ENCODE measurements at regions not wholly inside any gene's neighbourhood (a gene's known extent, or its start where the extent isn't known, plus 50 kb on each side); places are given as distances from the start of the nearest gene placed in this dataset.

GRCh38 chr11:19429108-19429760 lies 188.5 kb upstream of the E2F8 start:
- H3K27ac ChIP-seq (ENCODE audit: low read depth, low read length): no peak overlapping the region
- no peaks in the 10 kb centered on the region for H3K9me2 ChIP-seq (replicated peaks; ENCODE audit: control insufficient read depth, low read length)
- H3K9me3 ChIP-seq (ENCODE audit: control insufficient read depth, insufficient read depth, low read length): no peaks in the 10 kb centered on the region
- H4K20me1 ChIP-seq (ENCODE audit: control insufficient read depth, insufficient read depth, low read depth, low read length): no peaks in the 10 kb centered on the region
- no peaks in the 10 kb centered on the region; the same call in 1 of the 2 replicates for H3K36me3 ChIP-seq (ENCODE audit: control insufficient read depth, low read length)
- H3K4me2 ChIP-seq (ENCODE audit: low read length): no peak overlapping the region
- TF ChIP-seq CTCF (IDR thresholded peaks at IDR 0.05; ENCODE audit: low read depth, low read length, poor library complexity, severe bottlenecking) (no peak), EZH2phosphoT487 (IDR thresholded peaks at IDR 0.05; ENCODE audit: borderline replicate concordance, low read length) (no peak)
- no peaks in the 10 kb centered on the region for H3K79me2 ChIP-seq (ENCODE audit: control insufficient read depth, low read length)
- no peaks in the 10 kb centered on the region for H3K27me3 ChIP-seq (ENCODE audit: control insufficient read depth, low read length)
- peaks cover 60% of the 10 kb centered on the region for H3K4me1 ChIP-seq (ENCODE audit: control insufficient read depth, low read length)
- peaks cover 9% of the 10 kb centered on the region for H3F3A ChIP-seq (ENCODE audit: control insufficient read depth, insufficient read depth)
- no peak overlapping the region for H3K4me3 ChIP-seq (ENCODE audit: low read length)

- H3K4me2 ChIP-seq (ENCODE audit: low read length): no peak overlapping the region
- TF ChIP-seq EZH2phosphoT487 (IDR thresholded peaks at IDR 0.05; ENCODE audit: borderline replicate concordance, low read length) (no peak), CTCF (IDR thresholded peaks at IDR 0.05; ENCODE audit: low read depth, low read length, poor library complexity, severe bottlenecking) (no peak)
- no peaks in the 10 kb centered on the region for H4K20me1 ChIP-seq (ENCODE audit: control insufficient read depth, insufficient read depth, low read depth, low read length)
- peaks cover 7% of the 10 kb centered on the region for H3F3A ChIP-seq (ENCODE audit: control insufficient read depth, insufficient read depth)
- no peaks in the 10 kb centered on the region for H3K9me3 ChIP-seq (ENCODE audit: control insufficient read depth, insufficient read depth, low read length)
- no peak overlapping the region for H3K4me3 ChIP-seq (ENCODE audit: low read length)
- H3K79me2 ChIP-seq (ENCODE audit: control insufficient read depth, low read length): no peaks in the 10 kb centered on the region
- no peak overlapping the region for H3K27ac ChIP-seq (ENCODE audit: low read depth, low read length)
- no peaks in the 10 kb centered on the region for H3K27me3 ChIP-seq (ENCODE audit: control insufficient read depth, low read length)
- H3K4me1 ChIP-seq (ENCODE audit: control insufficient read depth, low read length): peaks cover 51% of the 10 kb centered on the region
- H3K9me2 ChIP-seq (replicated peaks; ENCODE audit: control insufficient read depth, low read length): no peaks in the 10 kb centered on the region
- no peaks in the 10 kb centered on the region for H3K36me3 ChIP-seq (ENCODE audit: control insufficient read depth, low read length)
Measured at GRCh38 chr11:19428206-19429002, 187.7 kb upstream of the E2F8 start.

- Histone ChIP-seq H3K79me2 (ENCODE audit: control insufficient read depth, low read length) (no peaks in the 10 kb centered on the region), H3K27me3 (ENCODE audit: control insufficient read depth, low read length) (no peaks in the 10 kb centered on the region), H3K4me3 (ENCODE audit: low read length) (no peak overlapping the region), H3K27ac (ENCODE audit: low read depth, low read length) (no peak overlapping the region), H4K20me1 (ENCODE audit: control insufficient read depth, insufficient read depth, low read depth, low read length) (no peaks in the 10 kb centered on the region), H3K4me1 (ENCODE audit: control insufficient read depth, low read length) (peaks cover 36% of the 10 kb centered on the region), H3F3A (ENCODE audit: control insufficient read depth, insufficient read depth) (no peaks in the 10 kb centered on the region), H3K9me2 (replicated peaks; ENCODE audit: control insufficient read depth, low read length) (no peaks in the 10 kb centered on the region), H3K36me3 (ENCODE audit: control insufficient read depth, low read length) (no peaks in the 10 kb centered on the region), H3K9me3 (ENCODE audit: control insufficient read depth, insufficient read depth, low read length) (no peaks in the 10 kb centered on the region), H3K4me2 (ENCODE audit: low read length) (no peak overlapping the region)
- TF ChIP-seq EZH2phosphoT487 (IDR thresholded peaks at IDR 0.05; ENCODE audit: borderline replicate concordance, low read length) (no peak), CTCF (IDR thresholded peaks at IDR 0.05; ENCODE audit: low read depth, low read length, poor library complexity, severe bottlenecking) (no peak)
Measured at GRCh38 chr11:19426756-19427403, 186.1 kb upstream of the E2F8 start.
